ENCODE measurements at regions not wholly inside any gene's neighbourhood (a gene's known extent, or its start where the extent isn't known, plus 50 kb on each side); places are given as distances from the start of the nearest gene placed in this dataset.

GRCh38 chr12:131617179-131617578 is 93.7 kb upstream of the SFSWAP start:
- Histone ChIP-seq H3K27ac (replicated peaks) (no peak overlapping the region), H3K27me3 (ENCODE audit: insufficient read depth, poor library complexity, severe bottlenecking) (no peaks in the 10 kb centered on the region), H3K4me3 (replicated peaks; ENCODE audit: insufficient read depth, low read length) (no peak overlapping the region)
- no peak for TF ChIP-seq POLR2AphosphoS5 (IDR thresholded peaks at IDR 0.05; ENCODE audit: low read depth)
- TF ChIP-seq REST (IDR thresholded peaks at IDR 0.05; ENCODE audit: insufficient replicate concordance, low read depth) = no peak
- TF ChIP-seq SPI1 (IDR thresholded peaks at IDR 0.05; ENCODE audit: borderline replicate concordance, low read depth) = no peak
- TF ChIP-seq, protein P1, sequence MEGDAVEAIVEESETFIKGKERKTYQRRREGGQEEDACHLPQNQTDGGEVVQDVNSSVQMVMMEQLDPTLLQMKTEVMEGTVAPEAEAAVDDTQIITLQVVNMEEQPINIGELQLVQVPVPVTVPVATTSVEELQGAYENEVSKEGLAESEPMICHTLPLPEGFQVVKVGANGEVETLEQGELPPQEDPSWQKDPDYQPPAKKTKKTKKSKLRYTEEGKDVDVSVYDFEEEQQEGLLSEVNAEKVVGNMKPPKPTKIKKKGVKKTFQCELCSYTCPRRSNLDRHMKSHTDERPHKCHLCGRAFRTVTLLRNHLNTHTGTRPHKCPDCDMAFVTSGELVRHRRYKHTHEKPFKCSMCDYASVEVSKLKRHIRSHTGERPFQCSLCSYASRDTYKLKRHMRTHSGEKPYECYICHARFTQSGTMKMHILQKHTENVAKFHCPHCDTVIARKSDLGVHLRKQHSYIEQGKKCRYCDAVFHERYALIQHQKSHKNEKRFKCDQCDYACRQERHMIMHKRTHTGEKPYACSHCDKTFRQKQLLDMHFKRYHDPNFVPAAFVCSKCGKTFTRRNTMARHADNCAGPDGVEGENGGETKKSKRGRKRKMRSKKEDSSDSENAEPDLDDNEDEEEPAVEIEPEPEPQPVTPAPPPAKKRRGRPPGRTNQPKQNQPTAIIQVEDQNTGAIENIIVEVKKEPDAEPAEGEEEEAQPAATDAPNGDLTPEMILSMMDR (IDR thresholded peaks at IDR 0.05; ENCODE audit: insufficient read depth, low read length) = no peak
- no peak for TF ChIP-seq GABPA (IDR thresholded peaks at IDR 0.05; ENCODE audit: low read depth)
- DNase-seq (ENCODE audit: low read depth in 1 of 2, low spot score in 1 of 2) = no peak

DNA sequence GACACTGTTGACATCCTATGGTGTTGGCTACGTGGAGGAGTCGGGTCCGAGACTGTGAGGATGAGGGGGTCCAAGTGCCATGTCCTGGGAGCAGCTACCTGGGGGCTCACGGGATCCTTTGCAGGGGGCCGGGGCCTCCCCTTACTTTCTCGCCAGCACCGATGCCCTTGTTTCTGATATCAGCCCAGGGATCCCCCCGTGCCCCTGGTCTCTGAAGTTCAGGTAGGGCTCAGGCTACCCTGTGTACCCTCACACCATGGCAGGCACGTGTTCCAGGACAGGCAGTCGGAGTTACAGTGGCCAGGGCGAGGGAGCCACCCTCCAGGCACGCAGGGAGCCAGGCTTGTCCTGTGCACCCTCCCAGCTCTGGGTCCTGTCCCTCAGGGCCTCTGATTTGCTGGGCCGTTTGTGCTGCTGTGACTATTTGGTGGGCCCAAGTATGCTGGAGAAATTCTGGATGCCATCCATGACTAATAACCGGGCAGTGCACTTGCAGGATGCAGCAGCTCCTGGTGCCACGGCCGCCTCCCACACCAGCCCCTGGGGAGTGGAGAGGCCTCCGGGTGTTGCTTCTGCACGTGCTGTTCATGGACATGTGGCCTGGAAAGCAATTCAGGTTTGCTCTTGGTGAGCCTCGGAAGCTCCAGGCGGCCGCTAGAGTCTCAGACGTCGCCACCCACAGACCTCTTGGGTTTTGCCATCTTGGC is 93.1 kb upstream of the SFSWAP start:
- Histone ChIP-seq H3K27me3 (ENCODE audit: insufficient read depth, poor library complexity, severe bottlenecking) (no peaks in the 10 kb centered on the region), H3K27ac (replicated peaks) (no peak overlapping the region), H3K4me3 (replicated peaks; ENCODE audit: insufficient read depth, low read length) (no peak overlapping the region)
- DNase-seq (ENCODE audit: low read depth in 1 of 2, low spot score in 1 of 2) = no peak
- TF ChIP-seq, protein P1 (IDR thresholded peaks at IDR 0.05; ENCODE audit: insufficient read depth, low read length) = no peak
- TF ChIP-seq SPI1 (IDR thresholded peaks at IDR 0.05; ENCODE audit: borderline replicate concordance, low read depth) (no peak), REST (IDR thresholded peaks at IDR 0.05; ENCODE audit: insufficient replicate concordance, low read depth) (no peak), POLR2AphosphoS5 (IDR thresholded peaks at IDR 0.05; ENCODE audit: low read depth) (no peak), GABPA (IDR thresholded peaks at IDR 0.05; ENCODE audit: low read depth) (no peak)

DNA sequence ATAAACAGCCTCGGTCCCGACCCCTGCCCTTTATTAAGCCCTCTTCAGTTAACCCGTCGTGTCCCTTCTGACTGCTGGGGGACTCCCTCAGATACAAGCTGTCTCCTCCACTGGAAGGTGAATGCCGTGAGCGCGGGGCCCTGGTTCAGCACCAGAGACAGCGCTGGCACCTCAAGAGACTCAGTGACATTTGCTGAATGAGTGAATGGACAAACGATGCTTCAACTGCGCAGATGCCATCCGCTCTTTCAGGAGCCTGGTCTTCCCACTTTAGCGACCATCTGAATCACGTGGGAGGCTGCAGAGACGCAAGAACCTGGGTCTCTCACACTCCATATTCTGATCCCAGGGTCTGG is 92.6 kb upstream of the SFSWAP start:
- no peak overlapping the region for H3K4me3 ChIP-seq (replicated peaks; ENCODE audit: insufficient read depth, low read length)
- TF ChIP-seq POLR2AphosphoS5 (IDR thresholded peaks at IDR 0.05; ENCODE audit: low read depth) (no peak), REST (IDR thresholded peaks at IDR 0.05; ENCODE audit: insufficient replicate concordance, low read depth) (peak; percentile 90), GABPA (IDR thresholded peaks at IDR 0.05; ENCODE audit: low read depth) (no peak), SPI1 (IDR thresholded peaks at IDR 0.05; ENCODE audit: borderline replicate concordance, low read depth) (no peak)
- no peak overlapping the region for H3K27ac ChIP-seq (replicated peaks)
- DNase-seq (ENCODE audit: low read depth in 1 of 2, low spot score in 1 of 2) = no peak
- H3K27me3 ChIP-seq (ENCODE audit: insufficient read depth, poor library complexity, severe bottlenecking) = no peaks in the 10 kb centered on the region
